AML-193 (cell line): ENCODE measurements at regions not wholly inside any gene's neighbourhood (a gene's known extent, or its start where the extent isn't known, plus 50 kb on each side); places are given as distances from the start of the nearest gene placed in this dataset.
"Not testable (repeated sequence)": the region's sequence is repeated elsewhere in the genome, so short reads cannot be mapped to it uniquely, and the experiment has no call there.

ENCODE experiments used
- DNase-seq, 2 experiments: peaks; one replicate each; lab custom pipeline; 2025; lab: John Stamatoyannopoulos, UW

GRCh38 chr10:55899472-55900147 lies 461.4 kb downstream of the ZWINT start:
- DNase-seq: not testable (repeated sequence)

DNA sequence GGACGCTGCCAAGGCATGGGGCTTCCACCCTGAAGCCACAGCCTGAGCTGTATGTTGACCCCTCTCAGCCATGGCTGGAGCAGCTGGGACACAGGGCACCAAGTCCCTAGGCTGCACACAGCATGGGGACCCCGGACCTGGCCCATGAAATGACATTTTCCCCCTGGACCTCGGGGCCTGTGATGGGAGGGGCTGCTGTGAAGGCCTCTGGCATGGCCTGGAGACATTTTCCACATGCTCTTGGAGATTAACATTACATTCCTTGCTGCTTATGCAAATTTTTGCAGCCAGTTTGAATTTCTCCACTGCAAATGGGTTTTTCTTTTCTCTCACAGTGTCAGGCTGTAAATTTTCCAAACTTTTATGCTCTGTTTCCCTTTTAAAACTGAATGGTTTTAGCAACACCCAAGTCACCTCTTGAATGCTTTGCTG lies 463.6 kb downstream of the ZWINT start:
- DNase-seq: no peak

DNA sequence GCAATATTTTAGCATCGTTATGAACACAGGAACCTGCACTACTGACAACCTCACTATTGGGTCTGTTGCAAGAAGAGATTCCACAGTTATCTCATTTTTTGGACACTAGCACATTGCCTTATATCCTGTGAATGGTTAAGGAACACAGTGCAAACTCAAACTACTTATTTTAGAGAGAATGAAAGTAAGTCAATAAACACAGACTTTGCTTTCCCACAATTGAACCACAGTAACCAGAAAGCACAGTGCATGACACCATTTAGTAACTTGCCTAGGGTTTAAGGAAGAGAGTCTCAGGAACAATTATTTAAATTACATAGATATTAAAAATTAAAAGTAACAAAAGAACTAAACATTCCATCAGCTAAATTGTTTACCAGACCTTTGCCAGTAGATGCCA lies 468.8 kb downstream of the ZWINT start:
- DNase-seq: no peak

GRCh38 chr10:55881588-55881987 lies 479.5 kb downstream of the ZWINT start:
- DNase-seq: no peak

DNA sequence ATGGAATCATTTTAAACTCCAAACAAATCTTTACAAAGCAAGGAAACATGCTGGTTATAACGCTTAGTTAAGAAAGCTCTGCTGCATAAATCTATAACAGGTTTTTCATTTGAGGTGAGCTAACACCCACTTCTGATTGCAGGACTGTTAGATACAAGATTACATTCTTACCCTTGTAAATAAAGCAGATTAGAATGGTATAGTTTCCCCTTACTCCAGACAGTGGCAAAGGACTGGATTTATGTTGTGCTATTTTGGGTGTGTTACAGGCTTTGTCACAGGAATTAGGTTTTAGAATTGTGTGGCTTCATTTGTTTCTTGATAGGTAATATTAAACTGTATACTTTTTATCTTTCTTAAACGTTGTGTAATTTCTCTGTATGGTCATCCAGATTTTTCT lies 487.6 kb downstream of the ZWINT start:
- no peak for DNase-seq

DNA sequence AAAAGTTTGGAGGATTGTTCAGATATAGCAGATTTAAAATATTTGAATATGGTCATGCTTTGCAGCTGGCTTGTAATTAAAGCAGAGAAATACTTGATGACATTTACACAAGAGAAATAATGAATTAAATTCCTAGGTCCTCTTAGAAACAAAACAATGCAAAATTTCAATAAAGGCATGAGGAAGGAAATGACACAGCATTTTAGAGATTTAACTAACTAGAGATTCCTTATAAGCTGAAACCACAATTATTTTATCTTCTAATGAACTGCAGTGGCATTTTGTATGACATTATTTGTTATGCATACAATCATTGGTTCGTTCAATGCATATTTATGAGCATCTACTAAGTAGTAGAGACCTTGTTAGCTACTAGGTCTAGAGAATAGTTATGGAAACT lies 490.9 kb downstream of the ZWINT start:
- no peak for DNase-seq

DNA sequence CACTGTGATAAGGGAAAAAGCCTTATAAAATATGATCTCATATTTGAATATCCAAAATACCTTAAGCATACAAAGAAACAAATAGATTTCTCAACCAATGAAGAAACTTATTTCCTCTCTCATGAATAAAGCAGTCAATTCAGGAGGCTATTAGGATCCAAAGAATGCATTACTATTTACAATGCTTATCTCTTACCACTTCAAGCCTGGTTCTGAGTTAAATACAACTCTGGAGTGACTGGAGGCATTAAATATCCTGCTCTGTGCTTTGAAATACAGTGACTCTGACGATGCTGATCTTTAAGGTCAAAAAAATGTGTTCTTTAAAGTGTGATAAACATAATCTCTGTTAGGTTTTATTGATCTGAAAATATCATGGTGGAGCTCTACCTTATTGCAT lies 493.2 kb downstream of the ZWINT start:
- no peak for DNase-seq

- no peak for DNase-seq
Observed at GRCh38 chr10:55858730-55859129, 502.3 kb downstream of the ZWINT start.

DNA sequence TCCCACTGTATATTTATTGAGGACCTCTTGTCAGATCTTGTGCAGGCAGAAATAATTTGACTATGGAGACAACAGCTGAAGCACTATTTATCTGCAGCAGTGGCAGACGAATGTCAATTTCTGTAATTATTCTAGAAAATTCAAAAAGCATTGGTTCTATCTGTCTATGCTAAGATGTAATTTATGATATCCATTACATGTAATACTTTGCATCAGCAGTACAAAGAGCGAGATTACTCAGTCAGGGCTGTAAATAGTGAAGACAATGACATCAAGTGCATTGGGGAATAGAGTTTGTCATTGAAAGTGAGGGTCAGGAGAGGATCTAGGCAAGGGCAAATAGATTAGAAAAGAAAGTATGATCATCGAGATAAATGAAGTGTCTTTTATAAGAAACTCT lies 508.2 kb downstream of the ZWINT start:
- DNase-seq: no peak

DNA sequence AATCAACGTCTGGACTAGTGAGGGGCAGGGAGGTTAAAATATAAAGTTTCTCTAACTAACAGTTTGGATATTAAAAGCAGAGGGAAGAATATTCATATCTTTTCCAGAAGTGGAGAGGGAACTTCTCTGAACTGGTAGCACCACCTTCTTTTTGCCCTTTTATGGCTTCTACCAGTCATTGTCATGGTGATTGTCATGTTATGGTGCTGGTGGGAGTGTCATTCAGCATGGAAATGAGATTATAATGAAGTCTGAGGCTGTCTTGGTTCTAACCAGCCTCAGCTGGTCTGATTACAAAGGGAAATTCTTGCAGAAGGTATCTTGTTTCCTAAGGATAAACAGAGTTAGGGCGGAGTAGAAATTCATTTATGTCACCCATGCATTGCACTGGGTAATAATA lies 523.8 kb downstream of the ZWINT start:
- no peak for DNase-seq

DNA sequence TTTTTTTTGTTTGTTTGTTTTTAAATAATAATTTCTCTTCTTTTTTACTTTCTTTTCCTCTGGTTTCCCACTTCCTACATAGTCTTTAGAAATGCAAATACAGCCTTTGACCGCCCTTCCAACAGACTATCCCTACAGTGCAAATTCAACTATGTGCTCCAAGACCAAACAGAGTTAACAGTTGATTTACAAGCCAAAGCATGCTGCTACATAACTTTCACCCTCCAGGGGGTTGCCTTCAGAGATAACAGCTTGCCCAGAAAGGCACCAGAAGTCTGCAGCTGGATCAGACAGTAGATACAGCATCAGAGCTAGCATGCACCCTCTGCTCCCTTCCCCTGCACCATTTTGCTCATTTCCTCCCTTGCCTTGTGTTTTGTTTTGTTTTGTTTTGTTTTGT lies 539.0 kb downstream of the ZWINT start:
- no peak for DNase-seq

GRCh38 chr10:55820478-55820877 lies 540.6 kb downstream of the ZWINT start:
- no peak for DNase-seq

- no peak for DNase-seq
Observed at GRCh38 chr10:55820071-55820470, 541.0 kb downstream of the ZWINT start.

DNA sequence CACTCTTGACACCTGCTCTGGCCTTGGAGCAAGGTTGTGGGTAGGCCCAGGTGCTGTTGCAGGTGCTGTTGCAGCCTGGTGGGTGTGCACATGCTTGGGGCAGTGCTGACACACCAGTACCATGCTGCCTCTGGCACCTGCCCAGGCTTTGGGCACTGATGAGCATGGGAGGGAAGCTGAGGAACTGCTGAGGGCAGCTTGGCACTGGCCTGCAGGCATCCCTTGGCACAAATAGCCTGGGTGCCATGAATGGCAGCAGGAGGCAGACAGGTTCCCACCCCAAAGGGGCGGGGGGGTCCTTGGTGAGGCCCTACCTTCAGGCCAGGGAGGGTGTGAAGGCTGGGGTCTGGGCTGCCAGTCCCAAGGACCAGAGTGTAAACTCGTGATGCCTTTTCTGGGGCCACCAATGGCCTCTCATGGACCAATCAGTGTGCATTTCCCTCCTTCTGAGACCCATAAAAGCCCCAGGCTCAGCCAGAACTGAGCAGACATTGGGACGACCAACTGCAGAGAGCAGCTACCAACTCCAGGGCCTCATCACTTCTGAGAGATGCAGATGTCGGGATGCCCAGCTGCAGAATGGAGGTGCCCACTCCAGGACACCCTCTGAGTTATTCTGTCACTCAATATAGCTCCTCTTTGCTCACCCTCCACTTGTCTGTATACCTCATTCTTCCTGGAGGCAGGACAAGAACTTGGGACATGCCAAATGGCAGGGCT lies 547.4 kb downstream of the ZWINT start:
- DNase-seq: no peak

DNA sequence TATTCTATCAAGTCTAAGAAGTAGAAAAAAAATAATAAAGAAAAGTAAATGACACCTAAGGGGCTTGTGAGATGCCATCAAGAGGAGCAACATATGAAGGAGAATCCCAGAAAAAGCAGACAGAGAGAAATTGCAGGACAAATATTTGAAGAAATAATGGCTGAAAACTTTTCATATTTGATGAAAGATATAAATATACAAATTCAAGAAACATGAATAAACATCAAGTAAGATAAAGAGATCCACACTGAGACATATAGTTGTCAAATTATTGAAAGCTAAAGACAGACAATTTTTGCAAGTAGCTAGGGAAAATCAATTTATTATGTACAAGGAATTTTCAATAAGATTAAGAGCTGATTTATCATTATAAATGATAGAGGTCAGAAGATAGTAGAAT lies 558.0 kb downstream of the ZWINT start:
- DNase-seq: no peak

GRCh38 chr10:55801353-55801661 lies 559.8 kb downstream of the ZWINT start:
- no peak for DNase-seq

DNA sequence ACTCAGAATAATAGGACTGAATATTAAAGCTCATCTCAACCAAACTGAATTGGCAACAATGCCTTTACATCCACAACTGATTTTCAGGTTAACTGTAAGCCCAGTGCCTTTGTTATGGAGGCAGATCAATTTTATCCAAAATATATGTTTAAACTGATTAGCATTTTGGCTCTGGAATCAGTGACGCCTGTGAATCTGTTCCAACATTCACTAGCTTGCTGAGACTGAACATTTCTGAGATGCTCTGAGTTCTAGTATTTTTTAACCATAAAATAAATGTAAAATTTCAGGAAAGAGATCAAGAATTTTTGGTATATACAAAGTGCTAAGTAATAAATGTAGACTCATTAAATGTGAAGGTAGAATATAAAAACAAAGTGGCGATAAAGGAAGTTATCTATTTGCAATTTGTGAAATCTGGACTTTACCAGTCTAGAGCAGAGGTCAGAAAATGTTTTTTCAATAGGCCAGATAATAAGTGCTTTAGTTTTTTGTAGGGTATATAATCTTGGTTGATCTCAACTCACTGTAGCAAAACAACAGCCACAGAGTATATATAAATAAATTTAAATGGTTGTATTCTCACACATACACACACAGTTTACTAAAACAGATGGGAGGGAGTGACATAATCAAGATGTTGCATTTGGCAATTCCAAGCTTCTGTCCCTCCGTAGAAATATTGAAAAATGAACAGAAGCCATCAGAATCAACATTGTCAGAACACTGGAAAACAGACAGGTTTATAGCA lies 560.3 kb downstream of the ZWINT start:
- no peak for DNase-seq

GRCh38 chr10:55793024-55793423 lies 568.0 kb downstream of the ZWINT start:
- no peak for DNase-seq

DNA sequence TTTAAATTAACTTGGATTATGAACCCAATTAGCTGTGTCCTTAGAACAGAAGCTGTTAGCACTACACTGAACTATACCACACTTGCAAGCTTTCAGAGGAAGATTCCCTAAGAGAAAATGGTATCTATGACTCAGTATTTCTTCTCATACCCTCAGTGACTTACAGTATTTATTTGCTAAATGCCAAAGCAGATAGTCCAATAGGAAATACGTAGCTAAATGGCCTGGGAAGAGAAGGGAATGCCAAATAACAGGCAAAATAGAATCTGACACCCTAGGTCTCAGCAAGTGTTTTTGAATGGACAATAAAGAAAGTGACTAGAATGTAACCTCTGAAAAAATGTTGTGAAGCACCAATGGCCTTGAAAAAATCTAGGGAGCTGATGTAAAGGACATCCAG lies 570.8 kb downstream of the ZWINT start:
- not testable (repeated sequence) for DNase-seq

DNA sequence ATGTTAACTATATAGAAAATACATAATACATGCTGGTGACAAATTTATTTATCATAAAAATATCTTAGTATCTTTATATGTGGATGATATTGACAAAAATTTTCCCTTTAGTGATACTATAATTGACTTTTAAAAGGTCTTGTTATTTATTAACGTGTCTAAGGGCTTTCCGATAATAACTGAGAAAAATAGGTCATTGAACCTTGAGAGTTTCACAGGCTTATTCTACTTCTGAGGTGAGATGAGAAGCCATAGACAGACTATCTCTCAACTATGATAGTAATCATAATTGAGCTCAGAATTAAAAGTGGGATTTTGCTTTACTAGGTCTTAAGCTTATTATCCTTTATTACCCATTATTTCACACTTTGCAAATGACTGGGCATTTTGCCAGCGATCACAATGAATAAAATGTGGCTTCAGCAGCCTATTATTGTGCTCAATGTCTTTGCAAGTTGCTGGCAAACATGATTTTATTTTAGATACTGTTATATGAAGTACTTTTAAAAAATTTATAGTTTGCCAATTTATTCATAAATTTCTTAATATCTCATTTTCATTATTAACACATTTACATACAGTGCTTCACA lies 574.5 kb downstream of the ZWINT start:
- no peak for DNase-seq

DNA sequence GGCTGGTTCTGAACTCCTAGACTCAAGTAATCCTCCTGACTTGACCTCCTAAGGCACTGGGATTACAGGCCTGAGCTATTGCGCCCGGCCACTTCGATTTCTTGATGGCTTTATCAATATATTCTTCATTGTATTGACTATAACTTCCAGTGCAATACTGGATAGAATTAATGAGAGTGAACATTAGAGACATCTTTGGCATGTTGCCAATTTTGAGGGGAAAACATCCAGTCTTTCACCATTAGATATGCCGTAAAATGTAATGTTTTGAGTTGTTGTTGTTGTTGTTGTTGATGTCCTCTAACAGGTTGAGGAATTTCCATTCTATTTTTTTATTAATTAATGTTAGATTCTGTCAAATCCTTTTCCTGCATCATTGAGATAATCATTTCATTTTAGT lies 578.9 kb downstream of the ZWINT start:
- DNase-seq: no peak

DNA sequence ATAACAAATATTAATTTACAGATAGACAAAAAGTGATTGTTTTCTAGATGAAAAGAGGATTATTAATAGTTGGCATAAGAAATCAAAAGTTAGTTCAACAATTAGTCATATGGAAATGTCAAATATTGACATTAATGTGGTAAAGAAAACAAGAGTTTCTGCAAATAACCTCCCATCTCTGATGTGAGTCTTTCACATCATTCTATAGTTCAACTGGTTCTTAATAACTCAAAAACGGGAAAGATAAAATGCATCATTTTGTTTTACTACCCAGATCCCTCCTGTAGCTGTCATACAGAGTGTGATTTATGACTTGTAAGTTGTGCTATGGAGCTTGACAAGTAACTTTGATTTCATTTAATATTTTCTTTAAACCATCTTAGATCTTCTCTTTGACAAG lies 594.8 kb downstream of the ZWINT start:
- no peak for DNase-seq

DNA sequence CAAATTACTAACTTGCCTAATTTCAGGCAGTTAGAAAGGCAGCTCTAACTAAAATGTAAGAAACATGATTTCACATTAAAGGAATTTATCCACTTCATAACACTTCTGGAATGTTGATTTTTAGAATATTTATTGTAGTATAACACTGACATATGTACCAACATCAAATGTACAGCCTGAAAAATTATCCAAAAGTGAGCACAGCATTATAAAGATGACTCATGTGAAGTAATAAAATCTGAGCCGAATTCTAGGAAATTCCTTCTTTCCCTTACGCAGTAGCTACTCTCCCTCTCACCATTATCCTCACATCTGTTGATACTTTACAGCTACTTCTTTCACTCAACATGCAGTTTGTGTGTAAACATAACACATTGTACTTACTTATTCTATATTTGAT lies 610.6 kb downstream of the ZWINT start:
- no peak for DNase-seq
